B cell (primary cell): ENCODE measurements at regions not wholly inside any gene's neighbourhood (a gene's known extent, or its start where the extent isn't known, plus 50 kb on each side); places are given as distances from the start of the nearest gene placed in this dataset.
"Not testable (repeated sequence)": the region's sequence is repeated elsewhere in the genome, so short reads cannot be mapped to it uniquely, and the experiment has no call there.

ENCODE experiments used
- EZH2 ChIP-seq: IDR thresholded peaks from 2 replicates; pipeline ENCODE4 v1.6.1; 2012; ENCODE audit warnings: borderline replicate concordance, low read depth, mild to moderate bottlenecking, moderate library complexity, low read length; ENCODE audit not compliant: insufficient read depth, poor library complexity, severe bottlenecking
- TF ChIP-seq, protein P1 (sequence below): fragments of 200-600 bp; IDR thresholded peaks from one replicate; pipeline ENCODE4 v1.8.0; 2022; ENCODE audit warnings: antibody characterized with exemption, mild to moderate bottlenecking

DNA sequence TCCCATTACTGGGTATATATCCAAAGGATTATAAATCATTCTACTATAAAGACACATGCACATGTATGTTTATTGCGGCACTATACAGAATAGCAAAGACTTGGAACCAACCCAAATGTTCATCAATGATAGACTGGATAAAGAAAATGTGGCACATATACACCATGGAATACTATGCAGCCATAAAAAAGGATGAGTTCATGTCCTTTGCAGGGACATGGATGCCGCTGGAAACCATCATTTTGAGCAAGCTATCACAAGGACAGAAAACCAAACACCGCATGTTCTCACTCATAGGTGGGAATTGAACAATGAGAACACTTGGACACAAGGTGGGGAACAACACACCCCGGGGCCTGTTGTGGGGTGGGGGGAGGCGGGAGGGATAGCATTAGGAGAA lies 57.0 kb upstream of the NEUROD1 start:
- TF ChIP-seq, protein P1, sequence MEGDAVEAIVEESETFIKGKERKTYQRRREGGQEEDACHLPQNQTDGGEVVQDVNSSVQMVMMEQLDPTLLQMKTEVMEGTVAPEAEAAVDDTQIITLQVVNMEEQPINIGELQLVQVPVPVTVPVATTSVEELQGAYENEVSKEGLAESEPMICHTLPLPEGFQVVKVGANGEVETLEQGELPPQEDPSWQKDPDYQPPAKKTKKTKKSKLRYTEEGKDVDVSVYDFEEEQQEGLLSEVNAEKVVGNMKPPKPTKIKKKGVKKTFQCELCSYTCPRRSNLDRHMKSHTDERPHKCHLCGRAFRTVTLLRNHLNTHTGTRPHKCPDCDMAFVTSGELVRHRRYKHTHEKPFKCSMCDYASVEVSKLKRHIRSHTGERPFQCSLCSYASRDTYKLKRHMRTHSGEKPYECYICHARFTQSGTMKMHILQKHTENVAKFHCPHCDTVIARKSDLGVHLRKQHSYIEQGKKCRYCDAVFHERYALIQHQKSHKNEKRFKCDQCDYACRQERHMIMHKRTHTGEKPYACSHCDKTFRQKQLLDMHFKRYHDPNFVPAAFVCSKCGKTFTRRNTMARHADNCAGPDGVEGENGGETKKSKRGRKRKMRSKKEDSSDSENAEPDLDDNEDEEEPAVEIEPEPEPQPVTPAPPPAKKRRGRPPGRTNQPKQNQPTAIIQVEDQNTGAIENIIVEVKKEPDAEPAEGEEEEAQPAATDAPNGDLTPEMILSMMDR: not testable (repeated sequence)
- TF ChIP-seq EZH2: not testable (repeated sequence)
